ENCODE measurements at regions not wholly inside any gene's neighbourhood (a gene's known extent, or its start where the extent isn't known, plus 50 kb on each side); places are given as distances from the start of the nearest gene placed in this dataset.

GRCh38 chr6:139839506-139840156, 465.2 kb upstream of the CITED2 start:
- TF ChIP-seq TAF1 (IDR thresholded peaks at IDR 0.05; ENCODE audit: low read depth) (no peak), EZH2 (IDR thresholded peaks at IDR 0.05; ENCODE audit: borderline replicate concordance, insufficient read depth, low read length, poor library complexity, severe bottlenecking) (no peak), EP300 (conservative IDR thresholded peaks at IDR 0.05; ENCODE audit: poor library complexity, severe bottlenecking) (no peak), POLR2AphosphoS5 (IDR thresholded peaks at IDR 0.05) (no peak), SMC3 (conservative IDR thresholded peaks at IDR 0.05; ENCODE audit: poor library complexity) (no peak)
- TF ChIP-seq, protein P1, sequence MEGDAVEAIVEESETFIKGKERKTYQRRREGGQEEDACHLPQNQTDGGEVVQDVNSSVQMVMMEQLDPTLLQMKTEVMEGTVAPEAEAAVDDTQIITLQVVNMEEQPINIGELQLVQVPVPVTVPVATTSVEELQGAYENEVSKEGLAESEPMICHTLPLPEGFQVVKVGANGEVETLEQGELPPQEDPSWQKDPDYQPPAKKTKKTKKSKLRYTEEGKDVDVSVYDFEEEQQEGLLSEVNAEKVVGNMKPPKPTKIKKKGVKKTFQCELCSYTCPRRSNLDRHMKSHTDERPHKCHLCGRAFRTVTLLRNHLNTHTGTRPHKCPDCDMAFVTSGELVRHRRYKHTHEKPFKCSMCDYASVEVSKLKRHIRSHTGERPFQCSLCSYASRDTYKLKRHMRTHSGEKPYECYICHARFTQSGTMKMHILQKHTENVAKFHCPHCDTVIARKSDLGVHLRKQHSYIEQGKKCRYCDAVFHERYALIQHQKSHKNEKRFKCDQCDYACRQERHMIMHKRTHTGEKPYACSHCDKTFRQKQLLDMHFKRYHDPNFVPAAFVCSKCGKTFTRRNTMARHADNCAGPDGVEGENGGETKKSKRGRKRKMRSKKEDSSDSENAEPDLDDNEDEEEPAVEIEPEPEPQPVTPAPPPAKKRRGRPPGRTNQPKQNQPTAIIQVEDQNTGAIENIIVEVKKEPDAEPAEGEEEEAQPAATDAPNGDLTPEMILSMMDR (IDR thresholded peaks at IDR 0.05; ENCODE audit: poor library complexity, severe bottlenecking): no peak

Data from neural cell (in vitro differentiated cells).